Right atrium auricular region (tissue), 2 donors: ENCODE measurements at regions not wholly inside any gene's neighbourhood (a gene's known extent, or its start where the extent isn't known, plus 50 kb on each side); places are given as distances from the start of the nearest gene placed in this dataset.

Experiments
- DNase-seq: peaks from one replicate; pipeline ENCODE4 v3.0.0-alpha.2; 2019; ENCODE audit warnings: low spot score
- H3K27ac ChIP-seq, 2 donors: fragments of 200-600 bp; sonication (generic); 1 replicate in 1 of 2; 2 replicates in 1 of 2; pipeline ENCODE4 v1.5.1; 2016 to 2019
- H3K27me3 ChIP-seq, 2 donors: fragments of 200-600 bp; sonication (generic); one replicate each; pipeline versions ENCODE4 v1.5.1 to v1.6.0; 2017 to 2019
- H3K36me3 ChIP-seq: fragments of 200-600 bp; sonication (generic); one replicate; pipeline ENCODE4 v1.5.1; 2016
- H3K4me1 ChIP-seq, 2 donors: fragments of 200-600 bp; sonication (generic); one replicate each; pipeline versions ENCODE4 v1.5.1 to v1.6.0; 2017 to 2019
- H3K4me3 ChIP-seq, 2 donors: fragments of 200-600 bp; sonication (generic); 1 replicate in 1 of 2; 2 replicates in 1 of 2; pipeline ENCODE4 v1.5.1; 2017 to 2019; ENCODE audit warnings: mild to moderate bottlenecking in 1 of 2, moderate library complexity in 1 of 2
- H3K9me3 ChIP-seq, 2 donors: fragments of 200-600 bp; sonication (generic); one replicate each; pipeline ENCODE4 v1.5.1; 2019
- CTCF ChIP-seq, 2 donors: fragments of 200-600 bp; sonication (generic); IDR thresholded peaks; one replicate each; pipeline ENCODE4 v1.5.1; 2019; ENCODE audit warnings: antibody characterized with exemption in 2 of 2

GRCh38 chr4:167623241-167623572 lies 388.9 kb upstream of the SPOCK3 start:
- no peak for DNase-seq
- no peak overlapping the region for H3K27ac ChIP-seq
- TF ChIP-seq CTCF (IDR thresholded peaks at IDR 0.05), result no peak
- no peaks in the 10 kb centered on the region for H3K27me3 ChIP-seq
- no peak overlapping the region for H3K4me3 ChIP-seq
- H3K4me1 ChIP-seq, result no peaks in the 10 kb centered on the region
- H3K9me3 ChIP-seq, result no peaks in the 10 kb centered on the region
- no peaks in the 10 kb centered on the region for H3K36me3 ChIP-seq

- no peak for DNase-seq
- Histone ChIP-seq H3K27me3 (no peaks in the 10 kb centered on the region), H3K27ac (no peak overlapping the region), H3K4me3 (no peak overlapping the region), H3K9me3 (no peaks in the 10 kb centered on the region), H3K36me3 (no peaks in the 10 kb centered on the region), H3K4me1 (no peaks in the 10 kb centered on the region)
- no peak for TF ChIP-seq CTCF (IDR thresholded peaks at IDR 0.05)
Measured at GRCh38 chr4:167629272-167629671, 395.0 kb upstream of the SPOCK3 start.

- Histone ChIP-seq H3K36me3 (no peaks in the 10 kb centered on the region), H3K4me3 (no peak overlapping the region), H3K27me3 (no peaks in the 10 kb centered on the region), H3K27ac (no peak overlapping the region), H3K9me3 (no peaks in the 10 kb centered on the region), H3K4me1 (no peaks in the 10 kb centered on the region)
- DNase-seq, result no peak
- no peak for TF ChIP-seq CTCF (IDR thresholded peaks at IDR 0.05)
Measured at GRCh38 chr4:167642250-167642649, 408.0 kb upstream of the SPOCK3 start.

- TF ChIP-seq CTCF (IDR thresholded peaks at IDR 0.05), result no peak
Measured at GRCh38 chr4:167645358-167645757, 411.1 kb upstream of the SPOCK3 start.

GRCh38 chr4:167652267-167652666 lies 418.0 kb upstream of the SPOCK3 start:
- Histone ChIP-seq H3K4me1 (no peaks in the 10 kb centered on the region), H3K9me3 (no peaks in the 10 kb centered on the region), H3K36me3 (no peaks in the 10 kb centered on the region), H3K4me3 (no peak overlapping the region), H3K27me3 (no peaks in the 10 kb centered on the region), H3K27ac (no peak overlapping the region)
- no peak for TF ChIP-seq CTCF (IDR thresholded peaks at IDR 0.05)
- no peak for DNase-seq

More at GRCh38 chr4:167645358-167645757, 411.1 kb upstream of the SPOCK3 start:
- Histone ChIP-seq H3K4me3 (no peak overlapping the region), H3K36me3 (no peaks in the 10 kb centered on the region), H3K27ac (no peak overlapping the region), H3K4me1 (no peaks in the 10 kb centered on the region), H3K27me3 (no peaks in the 10 kb centered on the region), H3K9me3 (no peaks in the 10 kb centered on the region)
- DNase-seq, result no peak

GRCh38 chr4:167688660-167689142 lies 403.6 kb upstream of the ANXA10 start:
- H3K4me1 ChIP-seq, result no peaks in the 10 kb centered on the region
- H3K9me3 ChIP-seq, result no peaks in the 10 kb centered on the region
- no peak for DNase-seq
- no peak overlapping the region for H3K27ac ChIP-seq
- no peak overlapping the region for H3K4me3 ChIP-seq
- no peak for TF ChIP-seq CTCF (IDR thresholded peaks at IDR 0.05)
- H3K36me3 ChIP-seq, result no peaks in the 10 kb centered on the region
- H3K27me3 ChIP-seq, result no peaks in the 10 kb centered on the region
